Suprapubic skin (tissue), 4 donors: ENCODE measurements at regions not wholly inside any gene's neighbourhood (a gene's known extent, or its start where the extent isn't known, plus 50 kb on each side); places are given as distances from the start of the nearest gene placed in this dataset.

ENCODE experiments used
- DNase-seq, 2 donors: peaks; one replicate each; pipeline ENCODE4 v3.0.0-alpha.2; 2019; ENCODE audit warnings: low spot score in 2 of 2
- H3K27ac ChIP-seq: fragments of 200-600 bp; sonication (generic); one replicate; pipeline ENCODE4 v1.5.1; 2019
- H3K27me3 ChIP-seq: fragments of 200-600 bp; sonication (generic); one replicate; pipeline ENCODE4 v1.5.1; 2019
- H3K36me3 ChIP-seq: fragments of 200-600 bp; sonication (generic); one replicate; pipeline ENCODE4 v1.5.1; 2019
- H3K4me1 ChIP-seq: fragments of 200-600 bp; sonication (generic); one replicate; pipeline ENCODE4 v1.5.1; 2019
- H3K4me3 ChIP-seq: fragments of 200-600 bp; sonication (generic); one replicate; pipeline ENCODE4 v1.5.1; 2019; ENCODE audit warnings: mild to moderate bottlenecking
- H3K9me3 ChIP-seq: fragments of 200-600 bp; sonication (generic); one replicate; pipeline ENCODE4 v1.5.1; 2019
- CTCF ChIP-seq, 2 donors: fragments of 200-600 bp in 1 of 2; fragments of 450-650 bp in 1 of 2; sonication (generic) in 1 of 2; IDR thresholded peaks; one replicate each; pipeline ENCODE4 v1.5.1; 2016 to 2019; ENCODE audit warnings: antibody characterized with exemption in 2 of 2, mild to moderate bottlenecking in 1 of 2, moderate library complexity in 1 of 2
- EP300 ChIP-seq: sonication (generic); formaldehyde crosslinking; IDR thresholded peaks from one replicate; pipeline ENCODE4 v1.6.1; 2017; ENCODE audit warnings: antibody characterized with exemption
- POLR2A ChIP-seq, 2 donors: fragments of 450-650 bp; IDR thresholded peaks; one replicate each; pipeline ENCODE4 v1.6.1; 2017; ENCODE audit warnings: antibody characterized with exemption in 2 of 2, mild to moderate bottlenecking in 2 of 2, moderate library complexity in 2 of 2
- POLR2AphosphoS5 ChIP-seq, 3 donors: sonication (generic); formaldehyde crosslinking; IDR thresholded peaks; one replicate each; pipeline ENCODE4 v1.6.1; 2017; ENCODE audit warnings: antibody characterized with exemption in 3 of 3
- whole genome bisulfite sequencing: methylation state at CpG from one replicate; pipeline ENCODE4 v1.1.5; 2018; 5-methylcytosine and 5-hydroxymethylcytosine counted together

GRCh38 chr7:18434171-18434570 lies 61.4 kb upstream of the HDAC9 start:
- no peak overlapping the region for H3K4me3 ChIP-seq
- WGBS: 90% methylated on average over 6 of the region's 6 CpGs
- no peak overlapping the region for H3K27ac ChIP-seq
- H3K27me3 ChIP-seq: no peaks in the 10 kb centered on the region
- H3K4me1 ChIP-seq: no peaks in the 10 kb centered on the region
- DNase-seq: no peak
- TF ChIP-seq POLR2AphosphoS5 (IDR thresholded peaks at IDR 0.05): no peak
- H3K9me3 ChIP-seq: no peaks in the 10 kb centered on the region
- no peaks in the 10 kb centered on the region for H3K36me3 ChIP-seq

- H3K27ac ChIP-seq: no peak overlapping the region
- H3K36me3 ChIP-seq: no peaks in the 10 kb centered on the region
- no peak for TF ChIP-seq POLR2AphosphoS5 (IDR thresholded peaks at IDR 0.05)
- TF ChIP-seq CTCF (IDR thresholded peaks at IDR 0.05): no peak
- no peaks in the 10 kb centered on the region for H3K27me3 ChIP-seq
- DNase-seq: no peak
- H3K4me3 ChIP-seq: no peak overlapping the region
- WGBS: 58% methylated on average over 1 of the region's 1 CpG
- H3K4me1 ChIP-seq: no peaks in the 10 kb centered on the region
- no peaks in the 10 kb centered on the region for H3K9me3 ChIP-seq
Observed at GRCh38 chr7:18437101-18437500, 58.4 kb upstream of the HDAC9 start.

GRCh38 chr7:18440934-18441333 lies 54.6 kb upstream of the HDAC9 start:
- DNase-seq: no peak
- no peak overlapping the region for H3K4me3 ChIP-seq
- TF ChIP-seq POLR2A (IDR thresholded peaks at IDR 0.05) (no peak), CTCF (IDR thresholded peaks at IDR 0.05) (no peak), POLR2AphosphoS5 (IDR thresholded peaks at IDR 0.05) (no peak), EP300 (no peak)
- no peak overlapping the region for H3K27ac ChIP-seq
- H3K27me3 ChIP-seq: no peaks in the 10 kb centered on the region
- H3K4me1 ChIP-seq: peaks cover 3% of the 10 kb centered on the region
- H3K36me3 ChIP-seq: no peaks in the 10 kb centered on the region
- H3K9me3 ChIP-seq: no peaks in the 10 kb centered on the region
- 60% methylated on average over 2 of the region's 2 CpGs for WGBS

GRCh38 chr7:18444826-18445225 lies 50.7 kb upstream of the HDAC9 start:
- H3K4me3 ChIP-seq: no peak overlapping the region
- no peaks in the 10 kb centered on the region for H3K9me3 ChIP-seq
- H3K4me1 ChIP-seq: peaks cover 5% of the 10 kb centered on the region
- WGBS: 93% methylated on average over 1 of the region's 1 CpG
- H3K27ac ChIP-seq: no peak overlapping the region
- TF ChIP-seq EP300 (no peak), CTCF (IDR thresholded peaks at IDR 0.05) (no peak), POLR2A (IDR thresholded peaks at IDR 0.05) (no peak), POLR2AphosphoS5 (IDR thresholded peaks at IDR 0.05) (no peak)
- H3K36me3 ChIP-seq: no peaks in the 10 kb centered on the region
- H3K27me3 ChIP-seq: no peaks in the 10 kb centered on the region
- DNase-seq: no peak

- Histone ChIP-seq H3K27me3 (no peaks in the 10 kb centered on the region), H3K9me3 (no peaks in the 10 kb centered on the region), H3K4me1 (peaks cover 5% of the 10 kb centered on the region), H3K36me3 (no peaks in the 10 kb centered on the region), H3K4me3 (no peak overlapping the region), H3K27ac (no peak overlapping the region)
- no peak for DNase-seq
- TF ChIP-seq CTCF (IDR thresholded peaks at IDR 0.05): no peak
- 78% methylated on average over 3 of the region's 3 CpGs for WGBS
Observed at GRCh38 chr7:18445483-18445882, 50.1 kb upstream of the HDAC9 start.
